GM18520 (cell line): ENCODE measurements at regions not wholly inside any gene's neighbourhood (a gene's known extent, or its start where the extent isn't known, plus 50 kb on each side); places are given as distances from the start of the nearest gene placed in this dataset.

Source experiments
- ATAC-seq: cut with Tn5 transposase; IDR thresholded peaks from one replicate; pipeline ENCODE4 v1.9.1; 2021; ENCODE audit not compliant: unreplicated experiment

GRCh38 chrX:39891781-39892180, 206.0 kb downstream of the BCOR start:
- ATAC-seq = no peak

DNA sequence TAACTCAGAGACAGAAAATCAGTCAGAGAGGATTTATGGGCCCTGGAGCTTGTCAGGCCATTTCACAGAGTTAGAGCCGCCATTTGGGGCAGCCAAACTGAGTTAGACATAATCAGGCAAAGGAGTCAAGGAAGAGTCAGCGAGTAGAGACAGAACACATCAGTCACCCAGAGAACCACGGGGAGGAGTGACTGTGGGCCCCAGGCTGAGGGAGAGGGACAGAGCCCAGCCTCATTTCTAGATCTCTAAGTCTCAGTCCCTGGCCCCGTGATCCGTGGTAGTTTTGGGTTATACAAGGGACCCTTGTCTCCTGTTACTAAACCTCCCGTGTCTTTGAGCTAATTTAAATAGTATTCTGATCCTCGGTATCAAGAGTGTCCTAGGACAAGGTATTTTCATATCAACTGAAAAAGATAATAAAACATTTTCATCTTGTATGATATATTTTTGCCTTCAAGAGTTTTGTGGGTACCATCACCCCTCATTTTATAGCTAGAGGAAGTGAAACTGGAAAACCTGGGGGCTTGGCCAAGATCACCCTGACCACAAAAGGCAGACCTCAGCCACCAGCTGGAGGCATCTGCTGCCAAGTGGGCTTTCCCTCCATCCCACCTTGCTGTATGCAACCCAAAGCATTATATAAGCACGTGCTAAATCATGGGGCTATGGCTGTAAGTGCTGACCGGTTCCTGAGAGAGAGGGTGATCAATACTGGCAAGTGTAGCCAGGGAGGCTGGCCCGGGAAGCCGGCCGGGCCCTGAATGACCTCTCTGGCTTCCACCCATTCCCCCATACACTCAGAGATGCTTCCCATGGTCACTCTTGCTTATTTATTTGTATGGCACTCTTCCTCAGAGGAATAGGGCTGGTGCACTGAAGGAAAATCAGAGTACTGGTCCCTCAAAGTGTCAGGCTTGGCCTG, 204.1 kb downstream of the BCOR start:
- ATAC-seq = no peak

GRCh38 chrX:39894683-39895082, 203.1 kb downstream of the BCOR start:
- ATAC-seq = no peak

GRCh38 chrX:39895218-39896110, 202.3 kb downstream of the BCOR start:
- no peak for ATAC-seq

GRCh38 chrX:39896951-39897740, 200.6 kb downstream of the BCOR start:
- no peak for ATAC-seq

GRCh38 chrX:39897741-39898097, 200.0 kb downstream of the BCOR start:
- no peak for ATAC-seq

GRCh38 chrX:39898147-39898546, 199.6 kb downstream of the BCOR start:
- no peak for ATAC-seq

DNA sequence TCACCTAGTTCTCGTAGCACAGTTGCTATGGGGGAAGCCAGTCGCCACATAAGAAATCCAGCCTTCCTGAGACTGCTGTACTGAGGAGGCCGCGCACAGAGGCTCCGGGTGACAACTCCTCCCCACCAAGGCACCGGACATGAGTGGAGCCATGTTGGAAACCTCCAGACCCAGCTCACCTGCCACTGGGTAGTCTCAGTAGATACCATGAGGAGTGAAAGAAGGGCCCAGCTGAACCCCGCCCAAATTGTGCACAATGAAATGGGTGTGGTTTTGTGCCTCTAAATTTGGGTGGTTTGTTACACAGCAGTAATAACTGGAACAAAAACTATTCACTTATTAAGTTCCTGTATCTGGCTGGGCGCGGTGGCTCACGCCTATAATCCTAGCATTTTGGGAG, 198.7 kb downstream of the BCOR start:
- no peak for ATAC-seq

- ATAC-seq = no peak
These were observed 197.6 kb downstream of the BCOR start for GRCh38 chrX:39899856-39900776.

- no peak for ATAC-seq
These were observed 197.0 kb downstream of the BCOR start for GRCh38 chrX:39900777-39901170.

DNA sequence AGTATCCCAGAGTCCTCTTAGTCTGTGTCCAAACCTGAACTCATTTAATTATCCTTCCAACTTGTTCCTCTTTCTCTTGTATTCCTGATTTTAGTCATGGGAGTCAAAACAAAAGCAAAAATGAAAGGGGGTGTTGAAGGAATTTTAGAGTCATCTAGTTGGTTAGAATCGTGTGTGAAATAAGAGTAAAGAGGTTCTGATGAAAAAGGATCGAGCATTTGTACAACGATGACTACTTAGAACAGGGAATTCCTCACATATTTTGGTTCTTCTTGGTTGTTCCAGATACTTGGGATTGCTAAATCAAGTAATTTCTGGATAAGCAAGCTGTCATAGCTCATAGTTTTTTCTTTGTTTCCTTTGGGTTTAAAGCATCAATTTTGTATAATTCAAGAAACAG, 194.4 kb downstream of the BCOR start:
- no peak for ATAC-seq

- no peak for ATAC-seq
These were observed 193.8 kb downstream of the BCOR start for GRCh38 chrX:39903937-39904336.

GRCh38 chrX:39904816-39905537, 192.8 kb downstream of the BCOR start:
- ATAC-seq = no peak

- ATAC-seq = no peak
These were observed 192.2 kb downstream of the BCOR start for GRCh38 chrX:39905538-39905891.

DNA sequence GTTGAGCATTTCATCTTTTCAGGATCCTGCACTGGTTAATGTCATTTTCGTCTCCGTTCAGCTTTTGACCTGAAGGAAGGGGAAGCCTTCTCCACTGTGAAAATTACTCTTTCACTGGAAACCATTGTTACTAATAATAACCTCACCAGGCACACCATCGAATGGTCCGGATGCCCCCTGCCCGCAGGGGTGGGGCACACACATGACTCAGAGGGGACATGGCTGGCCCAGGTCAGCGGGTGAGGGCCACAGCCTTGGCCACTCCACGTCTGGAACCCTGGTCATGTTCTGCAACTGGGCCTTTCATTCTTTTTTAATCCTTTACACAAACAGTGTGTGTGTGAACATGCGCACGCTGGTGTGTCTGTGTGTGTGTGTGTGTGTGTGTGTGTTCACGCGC, 191.8 kb downstream of the BCOR start:
- no peak for ATAC-seq

DNA sequence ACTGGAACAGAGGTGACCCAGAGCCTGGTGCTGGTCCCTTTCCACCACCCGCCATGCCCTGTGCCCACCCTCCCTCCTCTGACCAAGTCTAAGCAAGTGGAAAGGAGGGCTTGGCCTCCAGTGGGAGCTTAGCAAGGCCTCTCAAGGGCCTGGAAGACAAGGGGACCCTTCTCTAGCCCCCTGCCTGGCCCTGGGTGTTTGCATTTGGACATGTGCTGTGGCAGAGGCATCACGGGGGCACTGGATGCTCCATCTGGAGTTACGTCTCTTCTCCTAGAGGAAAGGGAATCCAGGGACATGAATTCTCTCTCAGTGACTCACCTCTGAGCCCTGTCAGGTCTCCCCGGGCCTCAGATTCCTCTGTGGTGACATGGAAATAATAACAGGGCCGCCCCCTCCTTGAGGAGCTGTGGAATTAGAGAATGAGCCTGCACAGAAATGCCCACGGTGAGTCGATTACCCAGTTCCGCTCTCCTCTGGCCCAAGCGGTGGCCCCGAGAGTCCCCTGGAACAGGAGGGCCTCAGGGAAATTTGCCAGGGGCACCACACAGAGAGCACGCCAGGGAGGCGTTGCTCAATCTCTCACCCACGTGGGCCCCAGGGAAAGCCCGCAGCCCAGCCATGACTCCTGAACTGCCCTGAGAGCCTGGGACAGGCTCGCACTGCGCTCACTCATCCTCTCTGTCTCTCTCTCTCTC, 189.6 kb downstream of the BCOR start:
- ATAC-seq = no peak

DNA sequence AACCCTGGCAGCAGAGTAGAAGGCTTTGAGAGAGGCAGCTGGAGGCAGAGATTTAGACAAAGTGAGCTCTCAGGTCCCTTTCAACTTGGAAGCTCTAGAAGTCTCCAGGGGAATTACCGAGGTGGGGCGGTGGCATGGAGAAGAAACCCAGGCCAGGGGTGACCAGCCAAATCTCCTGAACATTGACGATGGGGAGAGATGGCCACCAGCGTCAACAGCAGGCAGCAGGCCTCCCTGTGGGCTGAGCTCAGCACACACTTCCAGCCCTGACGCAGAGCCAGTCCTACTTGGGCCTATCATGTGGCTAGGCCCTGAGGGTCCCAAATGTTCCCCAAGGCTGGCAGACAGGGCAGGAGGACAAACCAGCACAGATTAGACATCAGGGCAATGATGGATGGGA, 187.8 kb downstream of the BCOR start:
- ATAC-seq = no peak

GRCh38 chrX:39910651-39911050, 187.1 kb downstream of the BCOR start:
- ATAC-seq = no peak

DNA sequence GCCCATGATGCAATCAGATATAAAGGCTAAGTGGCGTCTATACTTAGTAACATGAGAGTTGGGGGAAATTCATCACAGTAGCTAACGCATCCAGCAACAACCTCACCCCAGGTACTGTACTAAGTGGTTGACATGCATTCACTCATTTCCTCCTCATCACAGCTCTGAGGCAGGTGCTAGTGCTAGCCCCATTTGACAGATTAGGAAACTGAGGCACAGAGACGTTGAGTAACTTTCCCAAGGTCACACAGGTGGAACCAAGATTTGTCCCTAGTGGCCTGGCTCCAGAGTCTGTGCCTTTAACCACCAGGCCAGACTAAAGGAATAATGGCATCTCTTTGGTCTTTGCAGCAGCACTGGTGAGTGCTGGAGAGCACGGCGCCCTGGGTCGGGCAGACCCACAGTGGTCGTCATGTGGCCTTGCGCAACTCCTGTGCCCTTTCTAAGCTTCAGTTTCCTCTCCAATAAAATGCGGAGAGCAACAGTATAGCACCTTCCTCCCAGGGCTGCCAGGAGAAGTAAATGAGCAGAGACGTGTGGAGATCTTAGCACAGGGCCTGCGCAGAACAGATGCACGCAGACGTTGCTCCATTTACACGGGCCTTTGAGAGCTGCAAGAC, 186.4 kb downstream of the BCOR start:
- no peak for ATAC-seq
